IMR-90 (cell line): ENCODE measurements at regions not wholly inside any gene's neighbourhood (a gene's known extent, or its start where the extent isn't known, plus 50 kb on each side); places are given as distances from the start of the nearest gene placed in this dataset.

Experiments used
- ATAC-seq: fragments of 200-7000 bp; cut with Tn5 transposase; 2 replicates; pipeline ENCODE4 v1.9.1; 2020; ENCODE audit warnings: low read depth, mild to moderate bottlenecking, moderate library complexity
- BruUV-seq: library from RNA; stranded (reverse); fragments of 400-500 nt; replicated peaks from 2 replicates; lab custom pipeline; 2021; lab: Mats Ljungman, UMichigan
- CTCF ChIA-PET: fragments of 300-600 bp; formaldehyde crosslinking; extraction: SDS; loops from one replicate; lab custom pipeline; 2021; ENCODE audit warnings: antibody characterized with exemption; lab: Yijun Ruan, JAX
- POLR2A ChIA-PET: fragments of 300-600 bp; sonication (Branson Sonifier 250); formaldehyde crosslinking; loops from one replicate; lab custom pipeline; 2022; ENCODE audit warnings: antibody characterized with exemption; ENCODE audit not compliant: unreplicated experiment; lab: Charles Lee
- DNase-seq: peaks from one replicate; pipeline ENCODE4 v3.0.0; 2013
- H2AFZ ChIP-seq: replicated peaks from 2 replicates; pipeline ENCODE3; 2013; ENCODE audit warnings: low read length, mild to moderate bottlenecking; ENCODE audit not compliant: poor library complexity
- H2AK5ac ChIP-seq: 2 replicates; pipeline ENCODE4 v1.6.1; 2013; ENCODE audit warnings: low read depth, low read length, inconsistent platforms
- H2AK9ac ChIP-seq: replicated peaks from 2 replicates; pipeline ENCODE3; 2013; ENCODE audit warnings: mild to moderate bottlenecking, low read depth, low read length, moderate library complexity; ENCODE audit not compliant: poor library complexity
- H2BK120ac ChIP-seq: 2 replicates; pipeline ENCODE4 v1.6.1; 2013; ENCODE audit warnings: low read depth, low read length, inconsistent platforms
- H2BK15ac ChIP-seq: 3 replicates; pipeline ENCODE4 v1.6.1; 2013; ENCODE audit warnings: low read depth, low read length, inconsistent platforms
- H2BK20ac ChIP-seq: 2 replicates; pipeline ENCODE4 v1.6.1; 2013; ENCODE audit warnings: low read depth, mild to moderate bottlenecking, inconsistent platforms, low read length, moderate library complexity
- H2BK5ac ChIP-seq: 2 replicates; pipeline ENCODE4 v1.6.1; 2013; ENCODE audit warnings: mild to moderate bottlenecking, low read depth, low read length, inconsistent platforms; ENCODE audit not compliant: poor library complexity, severe bottlenecking
- H3K14ac ChIP-seq: replicated peaks from 2 replicates; pipeline ENCODE4 v1.6.1; 2013; ENCODE audit warnings: low read depth, low read length, inconsistent platforms
- H3K18ac ChIP-seq: 2 replicates; pipeline ENCODE4 v1.6.1; 2013; ENCODE audit warnings: low read depth, low read length, control low read depth
- H3K23ac ChIP-seq: 2 replicates; pipeline ENCODE4 v1.6.1; 2013; ENCODE audit warnings: low read depth, low read length, inconsistent platforms
- H3K27ac ChIP-seq: 2 replicates; pipeline ENCODE4 v1.5.1; 2013; ENCODE audit warnings: mild to moderate bottlenecking, control low read depth, low read length; ENCODE audit not compliant: insufficient read depth
- H3K27me3 ChIP-seq: 2 replicates; pipeline ENCODE4 v1.6.1; 2013; ENCODE audit warnings: low read length; ENCODE audit not compliant: control insufficient read depth, insufficient read depth
- H3K36me3 ChIP-seq: 2 replicates; pipeline ENCODE4 v1.6.1; 2013; ENCODE audit warnings: low read length, mixed read lengths; ENCODE audit not compliant: control insufficient read depth, insufficient read depth
- H3K4ac ChIP-seq: 2 replicates; pipeline ENCODE4 v1.6.1; 2013; ENCODE audit warnings: low read depth, low read length, inconsistent platforms
- H3K4me1 ChIP-seq: 2 replicates; pipeline ENCODE4 v1.6.1; 2013; ENCODE audit warnings: low read length, mixed read lengths; ENCODE audit not compliant: control insufficient read depth, insufficient read depth
- H3K4me2 ChIP-seq: 2 replicates; pipeline ENCODE4 v1.6.1; 2013; ENCODE audit warnings: low read depth, mild to moderate bottlenecking, control low read depth, low read length, moderate library complexity
- H3K4me3 ChIP-seq: 2 replicates; pipeline ENCODE4 v1.5.1; 2013; ENCODE audit warnings: low read depth, mild to moderate bottlenecking, control low read depth, low read length, moderate library complexity; ENCODE audit not compliant: insufficient read depth
- H3K56ac ChIP-seq: 2 replicates; pipeline ENCODE4 v1.6.1; 2013; ENCODE audit warnings: low read length, inconsistent platforms; ENCODE audit not compliant: insufficient read depth; ENCODE audit errors: extremely low read depth
- H3K79me1 ChIP-seq, 2 experiments: 2 replicates each; pipeline ENCODE4 v1.6.1; 2013; ENCODE audit warnings: low read length in 2 of 2, inconsistent platforms in 1 of 2, low read depth in 1 of 2
- H3K9ac ChIP-seq: 2 replicates; pipeline ENCODE4 v1.6.1; 2013; ENCODE audit warnings: low read depth, low read length, control low read depth
- H3K9me1 ChIP-seq: 2 replicates; pipeline ENCODE4 v1.6.1; 2013; ENCODE audit warnings: low read length, inconsistent platforms; ENCODE audit not compliant: insufficient read depth
- H3K9me3 ChIP-seq: 2 replicates; pipeline ENCODE4 v1.6.1; 2013; ENCODE audit warnings: low read length; ENCODE audit not compliant: control insufficient read depth, insufficient read depth
- H4K20me1 ChIP-seq: 2 replicates; pipeline ENCODE4 v1.6.1; 2013; ENCODE audit warnings: low read length, inconsistent platforms; ENCODE audit not compliant: insufficient read depth
- H4K5ac ChIP-seq: 2 replicates; pipeline ENCODE4 v1.6.1; 2013; ENCODE audit warnings: mild to moderate bottlenecking, low read depth, low read length, control low read depth
- H4K8ac ChIP-seq, 2 experiments: 2 replicates each; pipeline ENCODE4 v1.6.1; 2013; ENCODE audit warnings: low read depth in 2 of 2, low read length in 2 of 2, control low read depth in 1 of 2, inconsistent platforms in 1 of 2
- H4K91ac ChIP-seq: 2 replicates; pipeline ENCODE4 v1.6.1; 2013; ENCODE audit warnings: low read depth, low read length, inconsistent platforms; ENCODE audit not compliant: insufficient read depth
- BHLHE40 ChIP-seq: fragments of 150-350 bp; IDR thresholded peaks from 2 replicates; pipeline ENCODE4 v1.6.1; 2016; ENCODE audit warnings: mild to moderate bottlenecking, low read depth, low read length
- CEBPB ChIP-seq: IDR thresholded peaks from 2 replicates; pipeline ENCODE4 v1.6.1; 2012; ENCODE audit warnings: low read depth, low read length, improper control_type of control experiment
- CHD1 ChIP-seq: IDR thresholded peaks from 2 replicates; pipeline ENCODE4 v1.6.1; 2012; ENCODE audit warnings: low read depth, low read length, improper control_type of control experiment
- FOS ChIP-seq: fragments of 150-350 bp; IDR thresholded peaks from 2 replicates; pipeline ENCODE4 v1.6.1; 2016; ENCODE audit warnings: low read depth, low read length
- MAFK ChIP-seq: IDR thresholded peaks from 2 replicates; pipeline ENCODE4 v1.6.1; 2012; ENCODE audit warnings: low read depth, low read length, improper control_type of control experiment
- MAZ ChIP-seq: IDR thresholded peaks from 2 replicates; pipeline ENCODE4 v1.6.1; 2012; ENCODE audit warnings: low read depth, mild to moderate bottlenecking, low read length, improper control_type of control experiment, moderate library complexity, borderline replicate concordance
- MXI1 ChIP-seq: IDR thresholded peaks from 2 replicates; pipeline ENCODE4 v1.6.1; 2012; ENCODE audit warnings: low read depth, mild to moderate bottlenecking, low read length, moderate library complexity, borderline replicate concordance
- NFE2L2 ChIP-seq: fragments of 150-350 bp; IDR thresholded peaks from 2 replicates; pipeline ENCODE4 v1.6.1; 2016; ENCODE audit warnings: low read depth, mild to moderate bottlenecking, low read length
- POLR2A ChIP-seq: IDR thresholded peaks from 2 replicates; pipeline ENCODE4 v1.6.1; 2012; ENCODE audit warnings: mild to moderate bottlenecking, low read depth, low read length
- RAD21 ChIP-seq: IDR thresholded peaks from 2 replicates; pipeline ENCODE4 v1.6.1; 2012; ENCODE audit warnings: low read length, improper control_type of control experiment
- RCOR1 ChIP-seq: IDR thresholded peaks from 2 replicates; pipeline ENCODE4 v1.6.1; 2012; ENCODE audit warnings: mild to moderate bottlenecking, low read length, improper control_type of control experiment; ENCODE audit not compliant: insufficient replicate concordance
- RFX5 ChIP-seq: IDR thresholded peaks from 2 replicates; pipeline ENCODE4 v1.8.0; 2012; ENCODE audit warnings: low read depth, mild to moderate bottlenecking, low read length, moderate library complexity
- SMC3 ChIP-seq: fragments of 150-350 bp; IDR thresholded peaks from 2 replicates; pipeline ENCODE4 v1.6.1; 2016; ENCODE audit warnings: low read depth, mild to moderate bottlenecking, antibody characterized with exemption, low read length, moderate library complexity
- WGBS, 2 experiments: methylation state at CpG; one replicate each; pipeline versions ENCODE4 v1.1.5 to v1.1.7; 2013; ENCODE audit warnings: missing lambda C conversion rate in 2 of 2; ENCODE audit not compliant: insufficient read length in 1 of 2; ENCODE audit errors: extremely low coverage in 2 of 2; 5-methylcytosine and 5-hydroxymethylcytosine counted together
- dilution Hi-C: fragments of 300-500 bp; cut with HindIII; formaldehyde crosslinking; loops from one replicate; pipeline ENCODE4 v1.14.3; 2018; ENCODE audit warnings: low sequenced_read_pairs; ENCODE audit not compliant: unreplicated experiment
- in situ Hi-C: fragments of 300-500 bp; cut with MboI; formaldehyde crosslinking; loops from 3 replicates; pipeline ENCODE4 v1.14.3; 2019; ENCODE audit warnings: low sequenced_read_pairs, inconsistent platforms, mixed read lengths
- intact Hi-C: fragments of 100-400 bp; cut with micrococcal nuclease; formaldehyde crosslinking; loops from 2 replicates; pipeline ENCODE4 v1.10.0; 2022
- TF ChIP-seq, protein P1 (sequence below): fragments of 150-350 bp; IDR thresholded peaks from 2 replicates; pipeline ENCODE4 v1.6.1; 2016; ENCODE audit warnings: low read depth, mild to moderate bottlenecking, low read length, moderate library complexity, borderline replicate concordance
- TF ChIP-seq, protein P2 (sequence below): conservative IDR thresholded peaks from 2 replicates; pipeline ENCODE4 v1.5.1; 2012; ENCODE audit warnings: mild to moderate bottlenecking, low read depth, low read length, improper control_type of control experiment
- TF ChIP-seq, protein P3 (sequence below): fragments of 150-350 bp; IDR thresholded peaks from 2 replicates; pipeline ENCODE4 v1.6.1; 2017; ENCODE audit warnings: mild to moderate bottlenecking, antibody characterized with exemption, low read length, low read depth

DNA sequence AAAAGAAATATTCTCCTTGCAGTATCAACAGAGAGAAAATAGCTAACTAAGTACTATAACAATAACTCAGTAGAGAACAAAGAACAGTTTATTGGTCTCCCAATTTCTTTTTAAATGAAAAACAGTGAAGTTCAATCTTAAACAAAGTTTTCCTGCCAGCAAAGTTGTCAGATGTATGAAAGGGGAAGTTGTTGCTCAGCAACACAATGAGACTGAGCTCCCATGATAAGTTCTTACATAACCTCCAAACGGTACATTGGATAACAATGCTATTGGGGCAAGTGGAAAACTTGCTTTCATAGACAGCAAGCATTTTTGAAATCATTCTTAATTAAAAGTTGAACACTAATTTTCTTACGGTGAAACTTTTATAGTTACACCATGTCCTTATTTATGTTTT is 94.9 kb downstream of the ALG10B start:
- BruUV-seq: no TSS peak
- no peak overlapping the region for H3K18ac ChIP-seq
- H3K23ac ChIP-seq: no peak overlapping the region
- dilution Hi-C loops: no loop called here
- no peak overlapping the region for H2BK20ac ChIP-seq
- ATAC-seq (no peak), DNase-seq (no peak)
- H4K20me1 ChIP-seq: no peaks in the 10 kb centered on the region
- H3K56ac ChIP-seq: no peak overlapping the region
- no peak overlapping the region for H3K14ac ChIP-seq
- no CpG with 5 or more reads among the region's 2 CpGs for WGBS, 2 experiments
- H3K36me3 ChIP-seq: no peaks in the 10 kb centered on the region
- intact Hi-C loops: no loop called here
- H2AK5ac ChIP-seq: no peak overlapping the region
- H3K9me3 ChIP-seq: no peaks in the 10 kb centered on the region
- H3K4me3 ChIP-seq: no peak overlapping the region
- TF ChIP-seq RAD21 (no peak), CHD1 (no peak), MAZ (no peak), POLR2A (no peak), FOS (no peak), MXI1 (no peak), NFE2L2 (no peak), CEBPB (no peak), MAFK (no peak), RFX5 (no peak), RCOR1 (no peak), SMC3 (no peak), BHLHE40 (no peak)
- TF ChIP-seq, protein P1, sequence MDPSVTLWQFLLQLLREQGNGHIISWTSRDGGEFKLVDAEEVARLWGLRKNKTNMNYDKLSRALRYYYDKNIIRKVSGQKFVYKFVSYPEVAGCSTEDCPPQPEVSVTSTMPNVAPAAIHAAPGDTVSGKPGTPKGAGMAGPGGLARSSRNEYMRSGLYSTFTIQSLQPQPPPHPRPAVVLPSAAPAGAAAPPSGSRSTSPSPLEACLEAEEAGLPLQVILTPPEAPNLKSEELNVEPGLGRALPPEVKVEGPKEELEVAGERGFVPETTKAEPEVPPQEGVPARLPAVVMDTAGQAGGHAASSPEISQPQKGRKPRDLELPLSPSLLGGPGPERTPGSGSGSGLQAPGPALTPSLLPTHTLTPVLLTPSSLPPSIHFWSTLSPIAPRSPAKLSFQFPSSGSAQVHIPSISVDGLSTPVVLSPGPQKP: no peak
- TF ChIP-seq, protein P2, sequence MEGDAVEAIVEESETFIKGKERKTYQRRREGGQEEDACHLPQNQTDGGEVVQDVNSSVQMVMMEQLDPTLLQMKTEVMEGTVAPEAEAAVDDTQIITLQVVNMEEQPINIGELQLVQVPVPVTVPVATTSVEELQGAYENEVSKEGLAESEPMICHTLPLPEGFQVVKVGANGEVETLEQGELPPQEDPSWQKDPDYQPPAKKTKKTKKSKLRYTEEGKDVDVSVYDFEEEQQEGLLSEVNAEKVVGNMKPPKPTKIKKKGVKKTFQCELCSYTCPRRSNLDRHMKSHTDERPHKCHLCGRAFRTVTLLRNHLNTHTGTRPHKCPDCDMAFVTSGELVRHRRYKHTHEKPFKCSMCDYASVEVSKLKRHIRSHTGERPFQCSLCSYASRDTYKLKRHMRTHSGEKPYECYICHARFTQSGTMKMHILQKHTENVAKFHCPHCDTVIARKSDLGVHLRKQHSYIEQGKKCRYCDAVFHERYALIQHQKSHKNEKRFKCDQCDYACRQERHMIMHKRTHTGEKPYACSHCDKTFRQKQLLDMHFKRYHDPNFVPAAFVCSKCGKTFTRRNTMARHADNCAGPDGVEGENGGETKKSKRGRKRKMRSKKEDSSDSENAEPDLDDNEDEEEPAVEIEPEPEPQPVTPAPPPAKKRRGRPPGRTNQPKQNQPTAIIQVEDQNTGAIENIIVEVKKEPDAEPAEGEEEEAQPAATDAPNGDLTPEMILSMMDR: no peak
- TF ChIP-seq, protein P3, sequence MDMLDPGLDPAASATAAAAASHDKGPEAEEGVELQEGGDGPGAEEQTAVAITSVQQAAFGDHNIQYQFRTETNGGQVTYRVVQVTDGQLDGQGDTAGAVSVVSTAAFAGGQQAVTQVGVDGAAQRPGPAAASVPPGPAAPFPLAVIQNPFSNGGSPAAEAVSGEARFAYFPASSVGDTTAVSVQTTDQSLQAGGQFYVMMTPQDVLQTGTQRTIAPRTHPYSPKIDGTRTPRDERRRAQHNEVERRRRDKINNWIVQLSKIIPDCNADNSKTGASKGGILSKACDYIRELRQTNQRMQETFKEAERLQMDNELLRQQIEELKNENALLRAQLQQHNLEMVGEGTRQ: no peak
- H3K9me1 ChIP-seq: no peaks in the 10 kb centered on the region
- H2BK15ac ChIP-seq: no peak overlapping the region
- H3K4me1 ChIP-seq: no peaks in the 10 kb centered on the region
- H2BK120ac ChIP-seq: no peak overlapping the region
- H2BK5ac ChIP-seq: no peak overlapping the region
- ChIA-PET POLR2A (no interaction called here), CTCF (interaction anchor here (0.5 to 0.7 kb wide), 2 partner anchors 8 to 182 kb away, joined by 3 read pairs; no protein-coding TSS in a partner anchor)
- H4K5ac ChIP-seq: no peak overlapping the region
- H3K9ac ChIP-seq: no peak overlapping the region
- no peak overlapping the region for H4K8ac ChIP-seq
- in situ Hi-C loops: no loop called here
- H3K79me1 ChIP-seq: no peaks in the 10 kb centered on the region
- no peak overlapping the region for H3K4ac ChIP-seq
- no peak overlapping the region for H2AK9ac ChIP-seq
- no peak overlapping the region for H2AFZ ChIP-seq
- no peak overlapping the region for H3K27ac ChIP-seq
- no peak overlapping the region for H3K4me2 ChIP-seq
- no peak overlapping the region for H4K91ac ChIP-seq
- H3K27me3 ChIP-seq: no peaks in the 10 kb centered on the region
